Mucosa of descending colon (tissue), 3 donors: ENCODE measurements at regions not wholly inside any gene's neighbourhood (a gene's known extent, or its start where the extent isn't known, plus 50 kb on each side); places are given as distances from the start of the nearest gene placed in this dataset.
A peak's percentile ranks its signal among the peaks of the same experiment; 100 is the strongest.
"Not testable (repeated sequence)": the region's sequence is repeated elsewhere in the genome, so short reads cannot be mapped to it uniquely, and the experiment has no call there.

Experiments used
- ATAC-seq: fragments of 200-7000 bp; cut with Tn5 transposase; one replicate; pipeline ENCODE4 v1.9.1; 2020; ENCODE audit warnings: mild to moderate bottlenecking, moderate library complexity
- DNase-seq, 3 donors: peaks; one replicate each; pipeline ENCODE4 v3.0.0-alpha.2; 2020
- H3K36me3 ChIP-seq: fragments of 200-600 bp; one replicate; pipeline ENCODE4 v1.8.0; 2021; ENCODE audit warnings: low read depth, mild to moderate bottlenecking
- H3K4me1 ChIP-seq: fragments of 200-600 bp; one replicate; pipeline ENCODE4 v1.8.0; 2021; ENCODE audit warnings: low read depth, mild to moderate bottlenecking
- H3K4me3 ChIP-seq: fragments of 200-600 bp; one replicate; pipeline ENCODE4 v1.8.0; 2021; ENCODE audit warnings: mild to moderate bottlenecking
- H3K9me3 ChIP-seq: fragments of 200-600 bp; one replicate; pipeline ENCODE4 v1.8.0; 2021; ENCODE audit warnings: mild to moderate bottlenecking
- CTCF ChIP-seq: fragments of 200-600 bp; IDR thresholded peaks from one replicate; pipeline ENCODE4 v1.8.0; 2022; ENCODE audit warnings: antibody characterized with exemption, mild to moderate bottlenecking
- intact Hi-C, 2 donors: fragments of 100-400 bp; cut with DNase I in 1 of 2; cut with micrococcal nuclease in 1 of 2; formaldehyde crosslinking; loops; one replicate each; pipeline versions ENCODE4 v1.11.0 to v1.11.1; 2022; cut with DNase I, micrococcal nuclease
- donor health status: DM: no; HTN: no; CAD: no; lungs with moderate emphysema.
- donor health status: DM: no; HTN: no; CAD: no.
- donor health status: DM: no; HTN: yes; CAD: no.

DNA sequence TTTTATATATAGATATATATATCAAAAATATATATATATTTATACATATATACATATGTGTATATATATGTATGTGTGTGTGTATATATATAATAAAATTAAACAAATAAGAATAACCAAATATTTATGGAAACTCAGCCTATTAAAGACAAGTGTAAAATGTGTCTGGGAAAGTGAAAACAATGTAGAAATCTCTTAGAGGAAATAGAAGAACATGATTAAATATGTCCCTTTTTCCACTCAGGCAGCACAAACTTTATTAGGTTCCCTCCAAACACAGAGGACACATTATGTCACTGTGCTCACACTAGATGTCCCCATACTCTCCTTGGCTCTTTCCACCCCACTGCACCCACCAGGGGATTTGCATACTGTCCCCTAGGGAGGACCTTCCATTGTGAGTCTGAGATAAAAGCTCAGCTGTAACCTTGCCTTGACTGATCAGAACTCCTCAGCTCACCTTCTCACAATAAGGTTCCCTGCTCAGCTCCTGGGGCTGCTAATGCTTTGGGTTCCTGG is 1360.7 kb downstream of the RPIA start:
- H3K36me3 ChIP-seq, H3K4me3 ChIP-seq, ATAC-seq, intact Hi-C loops, H3K9me3 ChIP-seq, DNase-seq, H3K4me1 ChIP-seq: not testable (repeated sequence)

GRCh38 chr2:90069290-90069894 is 1377.9 kb downstream of the RPIA start:
- no peaks in the 10 kb centered on the region for H3K36me3 ChIP-seq
- ATAC-seq (peak; percentile 86), DNase-seq (peak in 2 of 3 donors; percentile 51 to 54)
- H3K4me3 ChIP-seq = no peak overlapping the region
- intact Hi-C loops = no loop called here
- H3K4me1 ChIP-seq = no peaks in the 10 kb centered on the region
- H3K9me3 ChIP-seq = no peaks in the 10 kb centered on the region
- peak; percentile 36 for TF ChIP-seq CTCF

- TF ChIP-seq CTCF = no peak
- intact Hi-C loops = no loop called here
- no peaks in the 10 kb centered on the region for H3K9me3 ChIP-seq
- ATAC-seq (no peak), DNase-seq (no peak)
- H3K4me1 ChIP-seq = no peaks in the 10 kb centered on the region
- H3K4me3 ChIP-seq = no peak overlapping the region
- H3K36me3 ChIP-seq = no peaks in the 10 kb centered on the region
Measured at GRCh38 chr2:90076311-90076710, 1384.8 kb downstream of the RPIA start.

GRCh38 chr2:90077948-90078347 is 1386.5 kb downstream of the RPIA start:
- intact Hi-C loops = no loop called here
- no peak for TF ChIP-seq CTCF
- ATAC-seq = no peak
- Histone ChIP-seq H3K4me3 (no peak overlapping the region), H3K4me1 (no peaks in the 10 kb centered on the region), H3K9me3 (no peaks in the 10 kb centered on the region), H3K36me3 (no peaks in the 10 kb centered on the region)
- DNase-seq = no peak

DNA sequence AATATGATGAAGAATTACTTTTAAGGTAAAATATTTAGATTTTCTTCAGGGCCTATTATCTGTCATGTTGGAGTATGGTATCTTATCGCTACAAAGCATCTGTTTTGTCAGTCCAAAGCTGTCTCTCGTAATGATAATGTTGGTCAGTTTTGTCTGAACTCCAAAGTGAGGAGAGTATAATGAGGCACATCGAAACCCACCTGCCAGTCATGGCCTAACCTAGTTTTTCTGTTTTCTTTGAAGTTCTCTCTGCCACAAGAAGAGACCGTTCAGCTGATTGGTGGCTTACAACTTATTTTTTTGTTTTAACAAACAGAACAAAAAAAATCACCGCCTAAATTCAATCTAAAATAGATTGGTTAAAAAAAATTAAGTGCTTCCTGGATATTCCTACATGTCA is 1387.9 kb downstream of the RPIA start:
- ATAC-seq = no peak
- no peaks in the 10 kb centered on the region for H3K9me3 ChIP-seq
- DNase-seq = no peak
- no peaks in the 10 kb centered on the region for H3K36me3 ChIP-seq
- no peak overlapping the region for H3K4me3 ChIP-seq
- H3K4me1 ChIP-seq = no peaks in the 10 kb centered on the region
- intact Hi-C loops = no loop called here
- TF ChIP-seq CTCF = no peak

DNA sequence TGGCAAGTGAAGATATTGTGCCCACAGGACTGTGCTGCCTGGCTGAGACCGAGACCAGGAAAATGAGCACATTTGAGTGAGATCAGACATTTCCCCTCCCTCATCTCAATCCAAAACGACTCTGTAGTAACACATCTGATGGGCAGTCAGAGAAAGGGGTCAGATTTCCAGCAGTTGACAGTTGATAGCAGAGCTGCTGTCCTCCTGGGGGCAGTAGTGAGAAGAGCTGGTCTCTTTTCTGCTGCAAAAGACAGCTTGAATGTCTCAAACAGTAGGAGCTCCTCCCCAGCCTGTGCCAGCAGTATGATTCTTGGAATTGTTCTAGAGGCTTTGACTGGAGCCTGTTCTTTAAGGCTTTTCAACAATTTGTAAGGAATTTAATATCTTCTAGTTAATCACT is 1396.3 kb downstream of the RPIA start:
- H3K9me3 ChIP-seq, DNase-seq, H3K36me3 ChIP-seq, ATAC-seq, intact Hi-C loops, H3K4me3 ChIP-seq, H3K4me1 ChIP-seq: not testable (repeated sequence)

DNA sequence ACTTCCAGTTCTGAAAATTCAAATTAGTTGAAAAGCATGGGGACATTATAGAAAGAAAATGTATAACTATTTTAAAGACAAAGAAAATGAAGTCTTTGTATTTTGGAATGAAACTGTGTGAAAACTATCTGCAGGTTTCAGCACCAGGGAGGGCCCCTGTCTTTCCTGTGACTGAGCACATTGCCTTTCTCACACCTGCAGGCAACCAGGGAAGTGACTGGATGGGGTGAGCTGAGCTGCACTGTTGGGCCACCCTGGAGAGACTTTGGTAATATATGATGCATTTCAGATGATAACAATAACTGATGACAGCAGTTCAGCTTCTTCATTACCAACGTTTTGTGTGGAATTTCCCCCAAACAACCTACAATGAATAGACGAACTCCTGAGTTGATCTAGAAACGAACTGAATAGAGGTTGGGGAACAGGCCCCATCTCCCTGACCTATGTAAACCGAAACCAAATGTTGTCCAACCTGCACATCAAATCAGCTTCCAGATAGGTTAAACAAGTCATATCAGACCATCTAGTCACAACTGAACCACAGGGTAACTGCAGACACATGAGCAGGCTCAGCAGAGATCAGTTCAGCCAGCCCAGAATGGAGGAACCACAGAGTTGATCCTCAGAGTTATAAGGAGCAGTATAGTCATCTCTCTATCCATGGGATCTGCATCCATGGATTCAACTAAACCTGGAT is 1402.2 kb downstream of the RPIA start:
- H3K4me3 ChIP-seq, H3K9me3 ChIP-seq, DNase-seq, ATAC-seq, H3K36me3 ChIP-seq, H3K4me1 ChIP-seq, intact Hi-C loops: not testable (repeated sequence)

GRCh38 chr2:90097617-90098016 is 1406.1 kb downstream of the RPIA start:
- ATAC-seq, H3K4me3 ChIP-seq, H3K9me3 ChIP-seq, intact Hi-C loops, DNase-seq, H3K36me3 ChIP-seq, H3K4me1 ChIP-seq: not testable (repeated sequence)

DNA sequence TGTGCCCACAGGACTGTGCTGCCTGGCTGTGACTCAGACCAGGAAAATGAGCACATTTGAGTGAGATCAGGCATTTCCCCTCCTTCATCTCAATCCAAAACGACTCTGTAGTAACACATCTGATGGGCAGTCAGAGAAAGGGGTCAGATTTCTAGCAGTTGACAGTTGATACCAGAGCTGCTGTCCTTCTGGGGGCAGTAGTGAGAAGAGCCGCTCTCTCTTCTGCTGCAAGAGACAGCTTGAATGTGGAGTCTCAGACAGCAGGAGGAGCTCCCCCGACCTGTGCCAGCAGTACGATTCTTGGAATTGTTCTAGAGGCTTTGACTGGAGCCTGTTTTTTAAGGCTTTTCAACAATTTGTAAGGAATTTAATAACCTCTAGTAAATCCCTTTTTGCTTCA is 1413.7 kb downstream of the RPIA start:
- H3K36me3 ChIP-seq, H3K9me3 ChIP-seq, H3K4me3 ChIP-seq, H3K4me1 ChIP-seq, intact Hi-C loops, ATAC-seq, DNase-seq: not testable (repeated sequence)

GRCh38 chr2:90123409-90123808 is 1431.9 kb downstream of the RPIA start:
- ATAC-seq, H3K36me3 ChIP-seq, DNase-seq, H3K4me3 ChIP-seq, intact Hi-C loops, H3K9me3 ChIP-seq, H3K4me1 ChIP-seq: not testable (repeated sequence)
